GM21367 (cell line): ENCODE measurements at regions not wholly inside any gene's neighbourhood (a gene's known extent, or its start where the extent isn't known, plus 50 kb on each side); places are given as distances from the start of the nearest gene placed in this dataset.
"Not testable (repeated sequence)": the region's sequence is repeated elsewhere in the genome, so short reads cannot be mapped to it uniquely, and the experiment has no call there.

ENCODE experiments used
- ATAC-seq: cut with Tn5 transposase; IDR thresholded peaks from one replicate; pipeline ENCODE4 v1.9.1; 2021; ENCODE audit not compliant: unreplicated experiment

DNA sequence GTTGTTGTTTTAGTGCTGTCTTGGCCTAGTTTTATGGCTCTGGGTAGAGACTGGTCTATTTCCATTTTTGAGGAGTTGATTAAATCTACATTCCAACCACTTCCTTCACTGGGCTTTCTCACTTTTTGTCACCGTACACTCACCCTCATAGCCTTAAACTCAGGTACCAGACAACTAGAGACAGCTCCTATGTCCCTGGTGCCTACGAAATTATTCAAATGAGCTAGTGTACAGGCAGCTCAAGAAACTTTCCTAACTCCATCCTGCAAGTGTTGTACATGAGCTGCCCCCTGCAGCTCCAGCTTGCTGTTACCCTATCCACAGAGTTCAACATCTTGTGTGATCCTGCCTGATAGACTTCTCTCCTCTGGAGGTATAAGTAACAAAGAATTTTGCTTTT is 704.8 kb upstream of the RGS18 start:
- ATAC-seq = no peak

DNA sequence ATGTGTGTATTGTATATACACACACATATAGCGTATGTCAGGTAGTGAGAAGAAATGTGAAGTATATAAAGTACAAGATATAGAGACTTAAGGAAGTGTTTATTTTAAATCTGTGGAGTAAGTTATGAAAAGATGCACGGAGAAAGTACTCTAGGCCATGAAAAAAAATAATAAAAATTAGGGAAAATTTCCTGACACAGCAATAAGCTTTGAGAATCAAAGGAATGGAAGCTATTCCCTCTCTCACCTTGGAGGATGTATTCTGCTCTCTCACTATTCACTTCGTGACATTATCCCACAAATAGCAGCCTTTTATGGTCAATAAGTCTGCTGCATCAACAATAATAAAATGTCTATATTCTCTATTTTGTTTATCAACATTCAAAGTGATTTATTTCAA is 700.4 kb upstream of the RGS18 start:
- no peak for ATAC-seq

DNA sequence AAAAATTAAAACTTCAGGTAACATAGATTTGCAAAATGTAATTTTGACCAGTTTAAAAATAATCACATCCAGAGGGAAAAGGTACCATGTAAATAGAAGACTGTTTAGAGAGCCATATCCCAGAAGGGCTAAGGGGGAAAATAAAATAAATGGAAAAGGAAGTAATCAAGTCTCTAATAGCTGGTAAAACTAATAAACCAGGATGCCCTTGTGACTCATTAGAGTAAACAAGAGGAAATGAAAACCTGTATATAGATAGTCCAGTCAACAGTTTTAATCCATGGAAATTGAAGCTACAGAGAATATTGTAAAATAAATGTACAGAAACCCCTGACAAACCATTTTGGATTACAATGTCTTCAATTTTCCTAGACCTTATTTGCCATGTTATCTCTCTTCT is 698.0 kb upstream of the RGS18 start:
- ATAC-seq = no peak

DNA sequence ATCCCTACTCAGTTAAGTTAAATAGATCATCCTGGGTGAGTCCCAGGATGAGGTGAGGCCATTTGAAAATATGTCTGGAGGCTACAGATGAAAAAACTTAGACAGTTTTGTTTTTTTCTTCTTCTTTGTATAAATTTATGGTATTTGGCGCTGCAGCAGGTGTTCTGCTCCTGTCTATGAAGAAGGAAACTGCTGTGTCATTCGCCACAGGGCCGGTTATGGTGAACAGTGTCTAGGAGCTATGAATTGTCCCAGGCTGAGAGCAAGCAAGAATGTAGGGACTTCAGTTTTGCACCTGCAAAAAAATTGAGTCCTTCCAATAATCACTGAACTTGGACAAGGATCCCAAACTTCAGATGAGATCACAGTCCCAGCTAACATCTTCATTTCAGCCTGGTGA is 674.3 kb upstream of the RGS18 start:
- ATAC-seq = no peak

DNA sequence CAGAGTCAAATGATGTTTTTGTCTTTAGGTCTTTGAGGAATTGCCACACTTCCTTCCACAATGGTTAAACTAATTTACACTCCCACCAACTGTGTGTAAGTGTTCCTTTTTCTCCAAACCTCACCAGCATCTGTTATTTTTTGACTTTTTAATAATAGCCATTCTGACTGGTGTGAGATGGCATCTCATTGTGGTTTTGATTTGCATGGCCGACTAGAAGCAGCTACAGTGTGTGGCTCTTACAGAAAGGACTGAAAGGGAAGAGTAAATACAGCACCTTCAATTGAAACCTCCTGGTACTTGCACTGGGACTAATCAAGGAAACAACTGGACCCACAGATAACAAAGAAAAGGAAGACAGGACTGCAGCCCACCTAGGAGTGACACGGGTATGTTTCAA is 668.0 kb upstream of the RGS18 start:
- no peak for ATAC-seq

DNA sequence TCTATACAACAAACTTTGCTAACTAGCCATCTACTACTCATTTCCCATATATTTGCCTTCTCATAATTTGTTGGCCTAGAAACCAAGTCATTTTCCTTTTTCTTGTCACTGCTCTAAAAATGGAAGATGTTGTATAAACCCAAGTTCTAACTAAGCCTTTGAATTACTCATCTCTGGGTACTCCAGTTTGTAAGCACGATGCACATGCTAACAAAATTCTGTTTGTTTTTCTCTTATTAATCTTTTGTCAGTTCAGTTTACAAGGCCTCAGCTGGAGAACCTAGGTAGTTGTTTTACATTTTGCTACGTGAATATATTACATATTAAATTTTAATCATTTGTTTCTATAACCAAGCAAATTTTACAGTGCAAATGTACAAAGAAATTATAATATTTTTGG is 663.2 kb upstream of the RGS18 start:
- no peak for ATAC-seq

DNA sequence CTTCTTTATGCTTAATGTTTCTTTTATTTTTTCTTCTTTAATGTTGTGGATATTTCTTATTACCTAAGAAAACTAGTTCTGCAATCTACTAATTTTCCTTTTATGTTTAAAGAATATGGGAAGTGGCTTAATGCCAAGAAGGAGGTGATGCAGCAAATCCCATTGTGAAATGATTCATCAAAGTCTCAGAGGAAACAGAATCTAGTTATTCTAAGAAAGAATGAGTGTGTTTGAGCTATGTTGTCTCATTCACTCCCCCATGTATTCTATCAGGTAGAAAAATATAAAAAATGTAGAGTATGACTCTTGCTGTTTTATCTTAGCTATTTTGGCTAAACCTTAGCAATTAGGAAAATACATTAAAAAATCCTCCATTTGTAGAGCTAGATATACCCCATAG is 659.9 kb upstream of the RGS18 start:
- ATAC-seq = no peak

DNA sequence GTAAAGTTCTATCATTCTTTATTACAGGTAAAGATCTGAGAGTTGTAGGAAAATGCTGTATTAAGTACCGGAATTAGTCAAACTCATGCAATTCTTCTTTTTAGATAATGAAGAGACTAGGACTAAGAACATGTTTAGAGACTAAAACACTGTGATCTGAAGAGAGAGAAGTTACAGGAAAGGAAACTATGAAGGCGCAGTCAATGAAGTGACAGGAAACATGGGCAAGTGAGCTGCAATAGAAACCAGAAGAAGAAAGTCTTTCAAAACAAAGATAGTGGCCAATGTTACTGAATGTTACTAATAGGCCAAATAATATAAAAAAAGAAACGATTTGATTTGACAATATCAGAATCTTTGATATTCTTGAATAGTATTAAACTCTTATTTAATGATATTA is 659.4 kb upstream of the RGS18 start:
- no peak for ATAC-seq

DNA sequence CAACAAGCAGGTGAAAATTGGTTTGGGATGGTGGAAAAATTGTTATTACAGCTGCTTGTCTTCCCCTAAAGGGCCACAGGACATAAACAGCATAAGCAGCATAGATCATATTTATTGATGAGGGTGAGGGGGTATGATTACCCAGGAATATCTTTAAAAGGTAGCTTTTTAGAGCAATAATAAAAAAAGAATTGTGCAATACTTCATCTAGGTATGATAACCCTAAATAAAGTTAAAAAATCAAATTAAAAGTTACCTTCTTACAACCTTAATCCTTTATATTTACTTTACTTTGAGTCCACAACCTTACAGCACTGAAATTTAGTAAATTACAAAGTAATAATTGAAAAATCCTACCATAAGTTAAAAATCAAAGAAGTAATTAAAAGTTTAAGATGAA is 653.3 kb upstream of the RGS18 start:
- no peak for ATAC-seq

DNA sequence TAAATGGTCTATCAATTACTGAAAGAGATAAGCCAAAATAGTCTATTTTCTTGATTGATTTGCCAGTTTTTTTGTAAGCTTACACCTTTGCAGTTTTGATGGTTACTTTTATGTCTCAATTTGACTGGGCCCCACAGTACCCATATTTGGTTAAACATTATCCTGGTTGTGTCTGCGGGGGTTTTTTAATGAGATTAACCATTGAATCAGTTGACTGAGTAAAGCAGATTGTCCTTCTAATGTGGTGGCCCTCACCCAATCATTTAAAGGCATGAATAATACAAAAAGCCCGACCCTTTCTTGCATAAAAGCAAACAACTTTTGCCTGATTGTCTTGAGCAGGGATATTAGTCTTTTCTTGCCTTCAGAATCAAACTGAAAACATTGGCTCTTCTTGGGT is 650.0 kb upstream of the RGS18 start:
- no peak for ATAC-seq

DNA sequence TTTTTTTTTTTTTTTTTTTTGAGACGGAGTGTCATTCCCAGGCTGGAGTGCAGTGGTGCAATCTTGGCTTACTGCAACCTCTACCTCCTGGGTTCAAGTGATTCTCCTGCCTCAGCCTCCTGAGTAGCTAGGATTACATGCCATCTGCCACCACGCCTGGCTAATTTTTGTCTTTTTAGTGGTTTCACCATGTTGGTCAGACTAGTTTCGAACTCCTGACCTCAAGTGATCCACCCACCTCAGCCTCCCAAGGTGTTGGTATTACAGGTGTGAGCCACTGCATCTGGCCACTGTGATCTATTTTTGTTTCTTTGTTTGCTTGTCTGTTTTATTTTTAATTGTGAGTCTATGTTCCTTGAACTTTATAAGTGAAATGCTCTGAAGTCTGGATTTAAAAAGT is 646.8 kb upstream of the RGS18 start:
- ATAC-seq = not testable (repeated sequence)

DNA sequence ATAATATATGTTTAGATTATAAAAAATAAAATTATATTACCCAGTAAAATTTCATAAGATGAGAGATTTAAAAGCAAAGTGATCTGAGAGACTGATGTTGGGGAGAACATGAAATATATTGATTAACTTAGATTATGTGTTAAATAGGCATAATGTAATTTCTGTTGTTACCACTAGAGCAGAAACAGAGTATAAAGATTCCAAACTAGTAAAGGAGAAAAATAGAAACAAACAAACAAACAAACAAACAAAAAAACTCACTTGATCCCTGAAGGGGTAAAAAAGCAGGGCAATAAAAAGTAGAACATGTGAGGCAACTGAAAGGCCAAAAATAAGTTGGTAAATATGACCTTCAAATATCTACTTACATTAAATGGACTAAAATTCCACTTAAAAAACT is 640.4 kb upstream of the RGS18 start:
- no peak for ATAC-seq

DNA sequence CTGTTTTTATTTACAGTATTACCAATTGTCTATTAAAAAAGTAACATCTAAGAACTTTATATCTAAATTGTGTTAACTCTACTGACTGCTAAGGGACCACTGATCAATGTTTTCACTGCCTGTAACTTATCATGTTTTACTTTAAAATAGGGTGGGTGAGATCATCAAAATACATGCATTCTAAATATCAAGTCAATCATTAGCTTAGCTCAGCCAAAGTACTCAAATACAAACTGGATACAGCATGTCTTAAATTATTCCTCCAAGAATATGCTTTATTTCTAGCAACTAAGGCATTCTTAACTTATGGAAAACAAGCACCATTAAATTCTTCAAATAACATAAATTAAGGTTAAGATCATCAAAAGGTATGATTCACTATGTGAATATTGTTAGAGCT is 638.7 kb upstream of the RGS18 start:
- no peak for ATAC-seq

DNA sequence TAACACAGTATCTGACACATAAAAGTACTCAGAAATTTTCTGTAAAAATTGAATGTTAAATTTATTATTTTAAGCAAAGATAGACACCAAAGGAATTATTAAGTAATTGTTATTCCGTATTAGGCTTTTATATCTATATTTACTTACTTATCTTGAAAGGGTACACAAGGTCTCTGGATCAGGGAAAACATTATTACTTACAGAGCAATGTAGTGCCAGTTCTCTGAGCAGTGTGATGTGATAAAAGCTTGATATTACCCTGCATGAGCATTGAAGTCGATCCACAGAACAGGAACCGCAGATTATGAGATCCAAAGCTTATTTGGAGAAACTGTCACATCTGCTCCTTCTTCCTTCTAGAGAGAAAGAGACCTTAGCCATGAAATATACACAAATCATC is 637.9 kb upstream of the RGS18 start:
- no peak for ATAC-seq

DNA sequence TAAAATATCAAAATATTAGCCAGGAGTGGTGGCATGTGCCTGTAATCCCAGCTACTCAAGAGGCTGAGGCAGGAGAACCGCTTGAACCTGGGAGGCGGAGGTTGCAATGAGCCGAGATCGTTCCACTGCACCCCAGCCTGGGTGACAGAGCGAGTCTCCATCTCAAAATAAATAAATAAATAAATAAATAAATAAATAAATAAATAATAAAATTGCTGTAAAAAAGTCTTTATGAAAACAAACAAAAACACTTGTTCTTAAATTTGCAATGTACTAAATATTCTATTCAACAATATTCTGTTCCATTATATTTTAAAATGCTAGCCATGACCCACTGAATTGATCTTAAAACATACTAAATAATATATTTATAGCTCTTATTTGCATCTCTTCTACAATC is 632.3 kb upstream of the RGS18 start:
- not testable (repeated sequence) for ATAC-seq

DNA sequence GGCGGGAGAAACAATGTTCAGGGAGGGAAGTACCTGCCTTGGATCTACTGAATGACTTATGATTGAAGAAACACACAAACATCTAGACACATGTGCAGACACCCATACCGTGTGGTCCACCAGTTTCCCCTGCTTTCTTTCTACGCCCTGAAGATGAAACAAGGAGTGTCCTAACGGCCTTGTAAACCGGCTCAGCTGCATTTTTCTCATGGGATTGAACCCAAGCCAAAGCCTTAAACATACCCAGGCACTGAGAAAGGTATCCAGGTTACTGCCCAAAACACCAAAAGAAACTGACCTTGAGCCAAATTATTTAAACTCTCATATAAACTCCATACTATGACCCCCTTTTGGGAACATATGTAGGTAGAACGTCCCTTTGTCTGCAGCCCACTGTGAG is 630.0 kb upstream of the RGS18 start:
- ATAC-seq = no peak

DNA sequence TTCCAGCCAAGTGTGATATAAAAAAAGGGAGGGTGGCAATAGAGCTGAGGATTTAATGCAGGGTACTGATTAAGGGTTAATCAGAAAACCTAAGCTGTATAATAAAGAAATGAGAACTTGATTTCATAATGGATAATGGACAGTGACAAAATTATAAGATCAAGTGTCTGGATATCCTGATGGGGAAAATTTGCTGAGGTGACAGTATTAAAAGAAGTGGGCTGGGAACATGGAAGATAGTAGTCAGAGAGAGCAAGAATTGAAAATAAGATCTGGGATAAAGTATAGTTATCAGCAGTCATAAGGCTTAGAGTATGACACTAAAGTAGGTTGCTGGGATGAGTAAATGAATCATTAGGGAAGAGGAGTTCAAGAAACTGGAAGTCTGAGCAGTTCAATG is 627.3 kb upstream of the RGS18 start:
- no peak for ATAC-seq

DNA sequence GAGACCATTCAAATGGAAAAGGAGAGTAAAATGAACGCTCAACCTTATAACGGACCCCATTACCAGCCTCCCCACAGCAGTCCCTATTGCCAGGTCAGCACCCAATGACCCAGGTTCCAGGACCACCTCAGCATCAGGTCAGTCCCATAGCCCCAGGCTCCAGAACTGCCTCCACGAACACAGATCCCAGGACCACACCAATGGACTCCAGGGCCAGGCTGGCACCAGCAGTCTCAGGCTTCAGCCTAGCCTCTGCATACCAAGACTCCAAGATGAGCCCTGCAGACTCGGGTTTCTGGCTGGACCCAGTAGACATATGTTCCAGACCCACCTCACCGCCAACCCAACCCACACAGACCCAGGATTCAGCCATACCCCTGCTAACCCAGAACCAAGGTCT is 625.0 kb upstream of the RGS18 start:
- ATAC-seq = no peak

DNA sequence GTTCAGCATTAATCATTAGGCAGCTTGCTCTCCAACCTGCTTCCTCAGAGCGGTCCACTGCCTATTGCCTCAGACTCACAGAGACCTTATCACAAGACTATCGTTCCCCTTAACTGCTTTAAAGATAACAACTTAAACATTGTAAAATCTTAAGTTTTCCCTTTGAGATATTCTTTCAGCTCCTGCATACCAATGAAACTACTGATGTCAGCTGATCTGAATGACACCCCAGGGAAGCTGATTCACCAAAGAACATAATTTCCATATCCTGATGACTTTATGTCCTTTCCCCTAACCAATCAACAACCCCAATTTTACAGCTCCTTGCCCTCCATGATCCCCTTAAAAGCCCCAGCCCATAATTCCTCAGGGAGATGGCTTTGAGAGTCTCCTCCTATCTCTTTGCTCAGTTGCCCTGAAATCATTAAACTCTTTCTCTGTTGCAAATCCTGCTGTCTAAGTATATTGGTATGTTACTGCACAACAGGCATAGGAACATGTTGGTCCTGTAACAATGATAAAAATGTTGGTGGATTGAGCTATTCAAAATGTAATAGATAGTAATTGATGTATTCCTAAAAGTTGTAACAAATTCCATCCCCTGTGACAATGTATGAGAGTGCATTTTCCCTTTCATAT is 621.4 kb upstream of the RGS18 start:
- ATAC-seq = no peak

DNA sequence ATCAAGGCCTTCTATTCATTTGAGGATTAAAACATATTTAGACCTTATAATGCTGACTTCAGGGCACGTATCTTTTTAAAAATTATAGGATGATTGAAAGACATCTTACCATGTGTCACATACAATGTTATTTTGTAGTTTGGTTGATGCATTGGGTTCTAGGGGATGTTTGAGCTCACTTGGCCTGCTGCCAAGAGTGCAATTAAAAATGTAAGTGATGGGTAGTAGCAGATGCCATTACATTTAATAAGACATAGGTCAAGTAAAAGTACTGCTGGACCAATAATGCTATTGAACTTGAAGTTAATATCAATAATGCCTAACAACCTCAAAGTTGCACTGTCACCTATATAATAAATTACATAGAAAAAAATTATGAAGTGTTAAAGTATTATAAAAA is 616.5 kb upstream of the RGS18 start:
- no peak for ATAC-seq

DNA sequence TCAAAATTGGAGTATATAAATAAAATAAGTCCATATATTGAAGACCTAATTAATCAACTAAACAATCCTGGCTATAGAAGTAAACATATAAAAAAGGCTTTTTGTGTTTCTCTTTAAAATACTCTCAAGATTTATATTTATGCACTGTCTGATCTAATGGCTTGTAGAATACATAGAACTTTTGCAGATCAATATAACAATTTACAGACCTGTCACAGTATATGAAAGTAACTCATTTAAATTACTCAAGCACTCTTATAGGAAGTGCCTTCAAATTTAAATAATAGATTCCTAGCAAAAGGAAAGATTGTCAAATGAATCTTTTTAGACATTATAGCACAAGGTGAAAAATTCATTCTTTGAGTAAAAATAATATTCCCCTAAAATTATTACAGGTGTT is 615.8 kb upstream of the RGS18 start:
- ATAC-seq = no peak

DNA sequence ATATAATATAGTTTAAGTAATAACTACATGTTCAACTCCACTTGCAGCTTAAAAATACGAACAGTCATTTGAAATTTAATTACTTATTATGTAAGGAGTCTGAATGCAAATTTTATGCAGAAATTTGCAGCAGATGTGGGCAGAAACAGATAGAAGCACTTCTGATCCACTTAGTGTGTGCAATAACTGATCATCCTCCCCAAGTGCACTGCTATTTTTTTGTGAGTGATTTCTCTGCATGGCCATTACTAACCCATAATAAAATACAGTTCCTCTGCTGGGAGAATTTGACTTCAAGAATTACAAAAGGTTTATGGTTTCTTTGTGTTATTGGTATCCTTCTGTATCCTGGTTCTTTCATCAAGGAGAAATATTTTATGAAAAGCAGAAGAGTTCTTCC is 611.5 kb upstream of the RGS18 start:
- ATAC-seq = no peak

DNA sequence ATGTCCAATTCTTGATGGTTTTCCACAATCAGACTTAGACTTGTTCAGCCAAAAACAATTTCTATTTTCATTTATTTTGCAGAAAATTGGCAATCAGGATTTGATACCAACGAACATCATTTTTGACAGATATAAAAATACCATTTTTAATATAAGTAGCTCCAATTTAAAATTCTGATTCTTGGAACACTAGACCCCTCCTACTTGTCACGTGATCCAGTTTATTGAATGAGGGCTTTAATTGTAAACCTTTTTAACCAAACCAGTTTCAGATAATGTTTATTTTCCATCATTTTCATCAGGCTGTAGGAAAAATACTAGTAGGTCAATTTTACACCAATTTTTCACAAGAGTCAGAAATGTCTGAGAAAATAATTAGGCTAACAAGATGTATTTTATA is 607.2 kb upstream of the RGS18 start:
- no peak for ATAC-seq

DNA sequence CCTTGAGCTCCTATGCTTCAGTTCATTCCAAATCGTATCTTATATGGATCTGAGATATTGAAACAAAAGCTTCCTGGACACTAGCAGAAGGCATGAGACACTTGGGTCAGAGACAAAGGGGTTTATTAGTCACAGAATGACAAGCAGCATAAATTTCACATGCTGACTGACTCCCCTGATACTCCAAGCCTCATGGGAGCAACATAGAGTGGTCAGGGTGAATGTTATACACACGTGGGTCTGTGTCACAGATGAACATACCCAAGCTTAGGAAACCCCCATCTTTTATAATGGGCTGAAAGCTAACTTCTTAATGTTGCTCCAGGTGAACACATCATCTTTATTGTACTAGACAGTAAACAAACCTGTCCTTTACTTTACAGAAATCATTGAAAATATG is 599.9 kb upstream of the RGS18 start:
- no peak for ATAC-seq
